Kidney (tissue), 13 donors: ENCODE measurements at regions not wholly inside any gene's neighbourhood (a gene's known extent, or its start where the extent isn't known, plus 50 kb on each side); places are given as distances from the start of the nearest gene placed in this dataset.

Experiments used
- DNase-seq, 5 donors: peaks; one replicate each; pipeline ENCODE4 v3.0.0-alpha.2; 2013 to 2020
- FAIRE-seq: peaks from 2 replicates; lab custom pipeline; 2012; peaks lifted over from hg19 to GRCh38; lab: Jason Lieb, UNC
- H3K27ac ChIP-seq, 2 donors: one replicate each; pipeline ENCODE4 v1.7.0; 2013; ENCODE audit warnings: low read depth in 2 of 2, low read length in 2 of 2, inconsistent platforms in 1 of 2
- H3K27me3 ChIP-seq: one replicate; pipeline ENCODE4 v1.7.1; 2013; ENCODE audit warnings: low read length, inconsistent platforms; ENCODE audit not compliant: control insufficient read depth, insufficient read depth
- H3K36me3 ChIP-seq, 3 donors: one replicate each; pipeline versions ENCODE4 v1.7.0 to v1.7.1; 2013; ENCODE audit warnings: low read length in 3 of 3, control low read depth in 1 of 3, inconsistent platforms in 1 of 3; ENCODE audit not compliant: insufficient read depth in 3 of 3, control insufficient read depth in 2 of 3
- H3K4me1 ChIP-seq, 3 donors: one replicate each; pipeline versions ENCODE4 v1.7.0 to v1.7.1; 2013; ENCODE audit warnings: low read length in 3 of 3, inconsistent platforms in 1 of 3, low read depth in 1 of 3; ENCODE audit not compliant: control insufficient read depth in 2 of 3, insufficient read depth in 2 of 3
- H3K4me3 ChIP-seq, 3 donors: one replicate each; pipeline versions ENCODE4 v1.7.0 to v1.8.1; 2013; ENCODE audit warnings: low read length in 3 of 3, control low read depth in 1 of 3, inconsistent platforms in 1 of 3
- H3K9ac ChIP-seq, 3 donors: one replicate each; pipeline versions ENCODE4 v1.7.0 to v1.7.1; 2013; ENCODE audit warnings: low read length in 3 of 3, control low read depth in 1 of 3, inconsistent platforms in 1 of 3
- H3K9me3 ChIP-seq, 3 donors: one replicate each; pipeline versions ENCODE4 v1.7.0 to v1.7.1; 2013; ENCODE audit warnings: low read length in 3 of 3, control low read depth in 1 of 3, inconsistent platforms in 1 of 3; ENCODE audit not compliant: control insufficient read depth in 2 of 3, insufficient read depth in 1 of 3
- CTCF ChIP-seq: IDR thresholded peaks from 3 replicates; pipeline ENCODE4 v1.5.1; 2012; ENCODE audit warnings: mild to moderate bottlenecking, moderate library complexity, borderline replicate concordance; ENCODE audit not compliant: insufficient read depth; ENCODE audit errors: extremely low read depth
- intact Hi-C: fragments of 100-400 bp; cut with DNase I; formaldehyde crosslinking; loops from one replicate; pipeline ENCODE4 v1.11.1; 2022
- donor health status: control.
- donor health status: control.
- donor health status: control.
- donor health status: control.
- donor health status: control.
- donor health status: DM: yes; HTN: yes; CAD: no.
- donor health status: Normal renal cell carcinoma (clear cell type).

GRCh38 chr21:41681939-41682718, 84.7 kb downstream of the RIPK4 start:
- DNase-seq, result peak in 1 of 5 donors; percentile 47
- H3K27ac ChIP-seq, result no peak overlapping the region
- H3K9ac ChIP-seq, result no peak overlapping the region
- H3K36me3 ChIP-seq, result no peaks in the 10 kb centered on the region
- H3K27me3 ChIP-seq, result no peaks in the 10 kb centered on the region
- peaks cover 2 to 17% (median 14%) of the 10 kb centered on the region in 3 donors for H3K4me1 ChIP-seq
- no peak overlapping the region for H3K4me3 ChIP-seq
- no peaks in the 10 kb centered on the region for H3K9me3 ChIP-seq
- intact Hi-C loops, result no loop called here
- no peak for FAIRE-seq
- TF ChIP-seq CTCF, result no peak

- FAIRE-seq, result no peak
- peak overlapping the region in 1 of 2 donors; percentile 34 for H3K27ac ChIP-seq
Observed at GRCh38 chr21:41681348-41681801, 85.5 kb downstream of the RIPK4 start.

GRCh38 chr21:41680444-41681347, 86.2 kb downstream of the RIPK4 start:
- Histone ChIP-seq H3K27ac (peak overlapping the region; percentile 36 to 65), H3K4me1 (peaks cover 2 to 17% (median 14%) of the 10 kb centered on the region in 3 donors), H3K9me3 (no peaks in the 10 kb centered on the region), H3K9ac (no peak overlapping the region), H3K4me3 (no peak overlapping the region), H3K27me3 (no peaks in the 10 kb centered on the region), H3K36me3 (no peaks in the 10 kb centered on the region)
- no peak for TF ChIP-seq CTCF
- FAIRE-seq, result no peak
- intact Hi-C loops, result no loop called here
- peak in 1 of 5 donors; percentile 37 for DNase-seq

More at GRCh38 chr21:41681348-41681801, 85.5 kb downstream of the RIPK4 start:
- no peak overlapping the region for H3K9ac ChIP-seq
- intact Hi-C loops, result no loop called here
- H3K4me1 ChIP-seq, result peaks cover 2 to 17% (median 14%) of the 10 kb centered on the region in 3 donors
- TF ChIP-seq CTCF, result no peak
- no peaks in the 10 kb centered on the region for H3K36me3 ChIP-seq
- no peaks in the 10 kb centered on the region for H3K27me3 ChIP-seq
- no peak overlapping the region for H3K4me3 ChIP-seq
- no peaks in the 10 kb centered on the region for H3K9me3 ChIP-seq
- DNase-seq, result peak in 1 of 5 donors; percentile 54
